BLaER1 treated with 17β-estradiol and CSF1 and Interleukin-3, amounts not matched to agents 10 nM and 100 nM (cell line): ENCODE measurements at regions not wholly inside any gene's neighbourhood (a gene's known extent, or its start where the extent isn't known, plus 50 kb on each side); places are given as distances from the start of the nearest gene placed in this dataset.

Experiments used
- H3K27ac ChIP-seq, 11 experiments: shearing (Covaris generic); formaldehyde crosslinking; 2 replicates each; pipeline ENCODE4 v1.8.1; 2022
- H3K27me3 ChIP-seq, 11 experiments: shearing (Covaris generic); formaldehyde crosslinking; 2 replicates each; pipeline ENCODE4 v1.8.1; 2022
- H3K36me3 ChIP-seq, 11 experiments: shearing (Covaris generic); formaldehyde crosslinking; 2 replicates each; pipeline ENCODE4 v1.8.1; 2022
- H3K4me1 ChIP-seq, 10 experiments: shearing (Covaris generic); formaldehyde crosslinking; 2 replicates each; pipeline ENCODE4 v1.8.1; 2022
- H3K4me2 ChIP-seq, 11 experiments: shearing (Covaris generic); formaldehyde crosslinking; 2 replicates each; pipeline ENCODE4 v1.8.1; 2022
- H3K4me3 ChIP-seq, 10 experiments: shearing (Covaris generic); formaldehyde crosslinking; 2 replicates each; pipeline ENCODE4 v1.8.1; 2022
- H3K9ac ChIP-seq, 11 experiments: shearing (Covaris generic); formaldehyde crosslinking; 2 replicates each; pipeline ENCODE4 v1.8.1; 2022
- H3K9me3 ChIP-seq, 11 experiments: shearing (Covaris generic); formaldehyde crosslinking; replicated peaks in 1 of 11; 2 replicates each; pipeline ENCODE4 v1.8.1; 2022
- H4K20me1 ChIP-seq, 11 experiments: shearing (Covaris generic); formaldehyde crosslinking; 2 replicates each; pipeline ENCODE4 v1.8.1; 2022
- Cebpa-rat ChIP-seq, 11 experiments: shearing (Covaris generic); IDR thresholded peaks; 2 replicates each; pipeline ENCODE4 v1.8.1; 2022

DNA sequence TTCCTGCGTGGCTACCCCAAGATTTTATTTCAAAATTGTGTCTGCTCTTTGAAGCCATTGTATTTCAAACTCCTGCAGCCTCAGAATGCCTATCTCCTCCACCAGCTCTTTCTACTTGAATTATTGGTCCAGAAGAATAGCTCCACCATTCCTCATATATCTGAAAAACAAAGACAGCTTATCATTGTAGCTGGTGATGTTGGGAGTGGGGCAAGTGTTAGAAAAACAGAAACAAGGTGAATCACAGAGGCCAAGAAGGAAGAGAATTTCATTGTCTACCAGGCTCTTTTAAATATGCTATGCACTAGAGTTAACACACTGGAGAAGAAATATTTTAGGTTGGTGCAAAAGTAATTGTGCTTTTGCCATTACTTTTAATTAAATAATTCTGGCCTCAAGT lies 307.9 kb upstream of the ROPN1 start:
- Histone ChIP-seq H3K36me3 (peaks cover 0 to 4% (median 0%) of the 10 kb centered on the region in 11 experiments; a peak in 3 of 22 replicates), H3K9me3 (peaks cover 5 to 30% (median 18%) of the 10 kb centered on the region in 11 experiments), H3K4me1 (peaks cover 50 to 77% (median 72%) of the 10 kb centered on the region in 10 experiments), H3K9ac (peak overlapping the region in 8 of 11 experiments; percentile 60 to 78 (median 68); a peak in 16 of 22 replicates), H3K4me2 (peak overlapping the region; percentile 74 to 94 (median 89); a peak in 21 of 22 replicates), H4K20me1 (no peaks in the 10 kb centered on the region), H3K27ac (peak overlapping the region in 9 of 11 experiments; percentile 52 to 92 (median 88); a peak in 18 of 22 replicates), H3K4me3 (peak overlapping the region in 6 of 10 experiments; percentile 3 to 16 (median 12); a peak in 6 of 20 replicates), H3K27me3 (no peaks in the 10 kb centered on the region)
- TF ChIP-seq Cebpa-rat (IDR thresholded peaks at IDR 0.05): no peak

DNA sequence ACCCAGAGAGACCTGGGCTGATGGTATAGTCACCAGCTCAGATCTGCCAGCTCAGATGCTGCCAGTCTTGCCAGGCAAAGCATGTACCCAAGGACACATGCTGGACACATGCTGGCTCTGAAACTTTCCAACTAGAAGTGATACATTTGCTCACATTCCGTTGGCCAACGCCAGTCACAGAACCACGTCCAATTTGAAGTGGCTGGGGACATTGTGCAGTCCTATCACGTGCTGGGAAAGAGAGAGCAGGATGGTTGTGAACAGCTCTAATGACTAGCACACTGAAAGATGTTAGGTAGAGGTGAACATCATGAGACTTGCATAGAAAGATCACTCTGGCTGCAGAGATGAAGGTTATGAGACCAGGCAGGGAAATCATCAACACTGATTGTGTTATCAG lies 308.5 kb upstream of the ROPN1 start:
- Histone ChIP-seq H3K4me2 (peak overlapping the region; percentile 21 to 94 (median 89); a peak in 21 of 22 replicates), H3K36me3 (peaks cover 0 to 8% (median 2%) of the 10 kb centered on the region in 11 experiments; a peak in 7 of 22 replicates), H3K27ac (peak overlapping the region in 9 of 11 experiments; percentile 52 to 92 (median 88); a peak in 16 of 22 replicates), H3K4me1 (peaks cover 50 to 76% (median 68%) of the 10 kb centered on the region in 10 experiments), H3K27me3 (no peaks in the 10 kb centered on the region), H3K4me3 (0 out of 20 replicates have a peak overlapping the region, but pooled peaks of 1 of the 10 experiments have one; percentile 3), H4K20me1 (no peaks in the 10 kb centered on the region), H3K9me3 (peaks cover 10 to 35% (median 24%) of the 10 kb centered on the region in 11 experiments), H3K9ac (peak overlapping the region in 7 of 11 experiments; percentile 60 to 78 (median 67); a peak in 14 of 22 replicates)
- TF ChIP-seq Cebpa-rat (IDR thresholded peaks at IDR 0.05): no peak

- no peak overlapping the region for H3K9ac ChIP-seq
- 0 out of 22 replicates have a peak overlapping the region, but pooled peaks of 1 of the 11 experiments have one; percentile 2 for H3K27ac ChIP-seq
- no peaks in the 10 kb centered on the region for H4K20me1 ChIP-seq
- no peaks in the 10 kb centered on the region for H3K27me3 ChIP-seq
- TF ChIP-seq Cebpa-rat (IDR thresholded peaks at IDR 0.05): no peak
- H3K4me2 ChIP-seq: no peak overlapping the region
- H3K9me3 ChIP-seq: peaks cover 38 to 63% (median 44%) of the 10 kb centered on the region in 11 experiments
- peaks cover 0 to 23% (median 8%) of the 10 kb centered on the region in 11 experiments; a peak in 8 of 22 replicates for H3K36me3 ChIP-seq
- no peak overlapping the region for H3K4me3 ChIP-seq
- H3K4me1 ChIP-seq: peaks cover 21 to 46% (median 38%) of the 10 kb centered on the region in 10 experiments
These were observed 311.5 kb upstream of the ROPN1 start for GRCh38 chr3:124303305-124303910.

DNA sequence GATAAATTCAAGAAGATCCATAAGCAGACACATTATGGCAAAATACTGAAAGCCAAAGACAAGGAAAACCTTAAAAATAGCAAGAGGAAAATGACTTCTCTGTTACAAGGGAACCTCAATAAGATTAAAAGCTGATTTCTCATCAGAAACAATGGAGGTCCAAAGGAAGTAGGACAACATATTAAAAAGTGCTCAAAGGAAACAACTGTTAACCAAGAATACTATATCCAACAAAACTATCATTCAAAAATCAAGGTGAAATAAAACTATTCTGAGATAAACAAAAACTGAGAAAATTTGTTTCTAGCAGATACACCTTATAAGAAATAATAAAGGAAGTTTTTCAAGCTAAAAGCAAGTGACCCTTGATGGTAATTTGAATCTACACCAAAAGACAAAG lies 314.7 kb upstream of the ROPN1 start:
- Histone ChIP-seq H3K36me3 (peaks cover 0 to 23% (median 8%) of the 10 kb centered on the region in 11 experiments; a peak in 8 of 22 replicates), H3K4me1 (peaks cover 4 to 18% (median 11%) of the 10 kb centered on the region in 10 experiments; a peak in 19 of 20 replicates), H3K27ac (no peak overlapping the region), H3K4me3 (no peak overlapping the region), H3K9me3 (peaks cover 38 to 64% (median 46%) of the 10 kb centered on the region in 11 experiments), H4K20me1 (no peaks in the 10 kb centered on the region), H3K9ac (no peak overlapping the region), H3K4me2 (no peak overlapping the region), H3K27me3 (no peaks in the 10 kb centered on the region)
- TF ChIP-seq Cebpa-rat (IDR thresholded peaks at IDR 0.05): no peak

DNA sequence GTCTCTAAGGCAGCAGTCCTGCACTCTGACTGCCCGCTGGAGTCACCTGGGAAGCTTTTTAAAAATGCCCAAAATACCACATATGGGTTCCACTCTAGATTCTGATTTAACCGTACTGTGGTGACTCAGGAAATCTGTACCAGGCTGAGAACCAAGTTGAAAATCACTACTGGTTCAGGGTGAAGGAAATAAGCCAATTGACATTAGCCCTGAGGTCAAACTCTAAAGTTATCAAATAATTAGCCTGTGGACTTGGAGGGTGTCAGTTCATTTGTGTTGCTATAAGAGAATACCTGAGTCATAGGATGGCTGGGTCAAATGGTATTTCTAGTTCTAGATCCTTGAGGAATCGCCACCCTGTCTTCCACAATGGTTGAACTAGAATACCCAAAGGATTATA lies 321.7 kb upstream of the ROPN1 start:
- Histone ChIP-seq H3K4me3 (no peak overlapping the region), H4K20me1 (no peaks in the 10 kb centered on the region), H3K27ac (0 out of 22 replicates have a peak overlapping the region, but pooled peaks of 1 of the 11 experiments have one; percentile 29), H3K4me1 (peaks cover 38 to 68% (median 53%) of the 10 kb centered on the region in 10 experiments), H3K36me3 (no peaks in the 10 kb centered on the region), H3K4me2 (peak overlapping the region in 4 of 11 experiments; percentile 15 to 43 (median 28); a peak in 7 of 22 replicates), H3K9ac (no peak overlapping the region), H3K9me3 (peaks cover 0 to 5% (median 0%) of the 10 kb centered on the region in 11 experiments; a peak in 2 of 22 replicates), H3K27me3 (no peaks in the 10 kb centered on the region)
- TF ChIP-seq Cebpa-rat (IDR thresholded peaks at IDR 0.05): no peak

GRCh38 chr3:124315215-124316033 lies 323.5 kb upstream of the ROPN1 start:
- Histone ChIP-seq H3K4me2 (peak overlapping the region; percentile 41 to 94 (median 85)), H3K27ac (peak overlapping the region in 10 of 11 experiments; percentile 32 to 84 (median 72); a peak in 20 of 22 replicates), H3K4me1 (peaks cover 40 to 73% (median 60%) of the 10 kb centered on the region in 10 experiments), H4K20me1 (no peaks in the 10 kb centered on the region), H3K4me3 (peak overlapping the region in 3 of 10 experiments; percentile 9 to 53 (median 41); a peak in 4 of 20 replicates), H3K27me3 (no peaks in the 10 kb centered on the region), H3K9ac (peak overlapping the region in 6 of 11 experiments; percentile 15 to 63 (median 56); a peak in 11 of 22 replicates), H3K9me3 (peaks cover 0 to 5% (median 0%) of the 10 kb centered on the region in 11 experiments; a peak in 1 of 22 replicates), H3K36me3 (no peaks in the 10 kb centered on the region)
- TF ChIP-seq Cebpa-rat (IDR thresholded peaks at IDR 0.05): no peak

- Histone ChIP-seq H3K27ac (peak overlapping the region in 10 of 11 experiments; percentile 9 to 84 (median 72); a peak in 19 of 22 replicates), H3K4me2 (peak overlapping the region; percentile 41 to 94 (median 85))
These were observed 324.0 kb upstream of the ROPN1 start for GRCh38 chr3:124316034-124316287.

GRCh38 chr3:124318014-124318413 lies 326.1 kb upstream of the ROPN1 start:
- Histone ChIP-seq H3K27me3 (no peaks in the 10 kb centered on the region), H3K36me3 (no peaks in the 10 kb centered on the region), H3K4me1 (peaks cover 40 to 59% (median 53%) of the 10 kb centered on the region in 10 experiments), H4K20me1 (no peaks in the 10 kb centered on the region), H3K9me3 (no peaks in the 10 kb centered on the region), H3K4me2 (peak overlapping the region; percentile 56 to 94 (median 84); a peak in 21 of 22 replicates), H3K4me3 (no peak overlapping the region), H3K27ac (peak overlapping the region in 8 of 11 experiments; percentile 12 to 84 (median 77); a peak in 13 of 22 replicates), H3K9ac (peak overlapping the region in 3 of 11 experiments; percentile 12 to 42 (median 18); a peak in 4 of 22 replicates)
- TF ChIP-seq Cebpa-rat (IDR thresholded peaks at IDR 0.05): no peak

More at GRCh38 chr3:124316034-124316287, 324.0 kb upstream of the ROPN1 start:
- Histone ChIP-seq H3K9ac (peak overlapping the region in 7 of 11 experiments; percentile 15 to 63 (median 55); a peak in 12 of 22 replicates), H3K9me3 (0 out of 22 replicates have a peak, but pooled peaks cover 0 to 5% (median 0%) of the 10 kb centered on the region in 11 experiments), H4K20me1 (no peaks in the 10 kb centered on the region), H3K4me1 (peaks cover 40 to 68% (median 57%) of the 10 kb centered on the region in 10 experiments), H3K27me3 (no peaks in the 10 kb centered on the region), H3K36me3 (no peaks in the 10 kb centered on the region), H3K4me3 (peak overlapping the region in 4 of 10 experiments; percentile 9 to 53 (median 29); a peak in 7 of 20 replicates)
- TF ChIP-seq Cebpa-rat (IDR thresholded peaks at IDR 0.05): peak in 3 of 11 experiments; percentile 22 to 39 (median 31); a peak in 3 of 22 replicates
